HCT116 (cell line): ENCODE measurements at regions not wholly inside any gene's neighbourhood (a gene's known extent, or its start where the extent isn't known, plus 50 kb on each side); places are given as distances from the start of the nearest gene placed in this dataset.

Experiments used
- ATAC-seq: fragments of 200-7000 bp; cut with Tn5 transposase; 2 replicates; pipeline ENCODE4 v1.9.1; 2020; ENCODE audit warnings: mild to moderate bottlenecking, moderate library complexity
- BruUV-seq: library from RNA; stranded (reverse); fragments of 400-500 nt; replicated peaks from 2 replicates; lab custom pipeline; 2021; lab: Mats Ljungman, UMichigan
- CTCF ChIA-PET: fragments of 300-600 bp; sonication (Branson Sonifier 250); formaldehyde crosslinking; loops from one replicate; lab custom pipeline; 2021; ENCODE audit warnings: antibody characterized with exemption; lab: Charles Lee
- POLR2A ChIA-PET: fragments of 300-600, 350-600 bp; sonication (Branson Sonifier 250); formaldehyde crosslinking; loops from one replicate; lab custom pipeline; 2021; ENCODE audit warnings: antibody characterized with exemption; lab: Charles Lee
- RAD21 ChIA-PET, 2 experiments: fragments of 300-600 bp; sonication (Branson Sonifier 250); formaldehyde crosslinking; loops; one replicate each; lab custom pipeline; 2023; ENCODE audit warnings: low total read pairs in 2 of 2; ENCODE audit not compliant: uncharacterized antibody in 2 of 2, unreplicated experiment in 2 of 2, low non-redundant PET in 1 of 2; lab: Charles Lee
- DNase-seq: peaks from one replicate; pipeline ENCODE4 v3.0.0-alpha.2; 2010; ENCODE audit warnings: low read depth, low spot score
- H2AFZ ChIP-seq: fragments of 200-600 bp; shearing (Covaris generic), sonication (generic); 2 replicates; pipeline ENCODE4 v1.6.1; 2017; ENCODE audit warnings: low read depth, mixed run types, mixed read lengths, antibody characterized with exemption, low read length; ENCODE audit not compliant: poor library complexity, severe bottlenecking
- H3K27ac ChIP-seq: 2 replicates; pipeline ENCODE4 v1.5.1; 2012; ENCODE audit warnings: low read depth, low read length
- H3K27me3 ChIP-seq: fragments of 200-600 bp; sonication (generic); 2 replicates; pipeline ENCODE4 v1.6.1; 2016; ENCODE audit warnings: mixed run types, low read length, mixed read lengths; ENCODE audit not compliant: insufficient read depth
- H3K36me3 ChIP-seq, 2 experiments: fragments of 200-500 bp in 1 of 2; fragments of 200-600 bp in 1 of 2; sonication (Bioruptor generic) in 1 of 2; sonication (generic) in 1 of 2; 2 replicates each; pipeline versions ENCODE4 v1.5.1 to v1.6.1; 2014 to 2016; ENCODE audit warnings: low read length in 2 of 2, inconsistent platforms in 1 of 2, mixed read lengths in 1 of 2, mixed run types in 1 of 2; ENCODE audit not compliant: insufficient read depth in 2 of 2, control insufficient read depth in 1 of 2
- H3K4me1 ChIP-seq, 2 experiments: fragments of 200-600 bp in 1 of 2; sonication (generic) in 1 of 2; 2 replicates each; pipeline versions ENCODE4 v1.5.1 to v1.6.1; 2012 to 2017; ENCODE audit warnings: low read length in 2 of 2, inconsistent platforms in 1 of 2, mild to moderate bottlenecking in 1 of 2, mixed read lengths in 1 of 2, mixed run types in 1 of 2, moderate library complexity in 1 of 2; ENCODE audit not compliant: insufficient read depth in 2 of 2, control insufficient read depth in 1 of 2
- H3K4me2 ChIP-seq: fragments of 200-600 bp; sonication (generic); 2 replicates; pipeline ENCODE4 v1.6.1; 2017; ENCODE audit warnings: mixed run types, low read length, mixed read lengths
- H3K4me3 ChIP-seq, 2 experiments: fragments of 200-600 bp in 1 of 2; sonication (generic) in 1 of 2; replicated peaks in 1 of 2; 2 replicates each; pipeline ENCODE4 v1.5.1; 2011 to 2016; ENCODE audit warnings: low read length in 2 of 2, control low read depth in 1 of 2, low read depth in 1 of 2, mild to moderate bottlenecking in 1 of 2, mixed read lengths in 1 of 2, mixed run types in 1 of 2
- H3K79me2 ChIP-seq: fragments of 200-600 bp; sonication (generic); 2 replicates; pipeline ENCODE4 v1.6.1; 2017; ENCODE audit warnings: mild to moderate bottlenecking, mixed run types, low read length, moderate library complexity, mixed read lengths; ENCODE audit not compliant: insufficient read depth
- H3K9ac ChIP-seq: fragments of 200-600 bp; sonication (generic); 2 replicates; pipeline ENCODE4 v1.6.1; 2016; ENCODE audit warnings: low read length, mixed read lengths
- H3K9me2 ChIP-seq: fragments of 200-600 bp; sonication (generic), shearing (Covaris generic); 2 replicates; pipeline ENCODE4 v1.6.1; 2017; ENCODE audit warnings: mixed run types, mild to moderate bottlenecking, moderate library complexity; ENCODE audit not compliant: insufficient read depth
- H3K9me3 ChIP-seq, 2 experiments: fragments of 200-500 bp in 1 of 2; fragments of 200-600 bp in 1 of 2; sonication (Bioruptor generic) in 1 of 2; sonication (generic) in 1 of 2; 2 replicates each; pipeline ENCODE4 v1.6.1; 2014 to 2017; ENCODE audit warnings: low read length in 2 of 2, mixed read lengths in 2 of 2, inconsistent platforms in 1 of 2, low read depth in 1 of 2, mild to moderate bottlenecking in 1 of 2, mixed run types in 1 of 2, moderate library complexity in 1 of 2; ENCODE audit not compliant: control insufficient read depth in 1 of 2, insufficient read depth in 1 of 2
- H4K20me1 ChIP-seq: fragments of 200-600 bp; sonication (generic), shearing (Covaris generic); 2 replicates; pipeline ENCODE4 v1.6.1; 2017; ENCODE audit warnings: mixed run types, mild to moderate bottlenecking, moderate library complexity; ENCODE audit not compliant: insufficient read depth
- CBX3 ChIP-seq: IDR thresholded peaks from 2 replicates; pipeline ENCODE4 v1.6.1; 2012; ENCODE audit warnings: low read depth
- CEBPB ChIP-seq: IDR thresholded peaks from 2 replicates; pipeline ENCODE4 v1.6.1; 2012; ENCODE audit warnings: low read depth
- EGR1 ChIP-seq: IDR thresholded peaks from 2 replicates; pipeline ENCODE4 v1.6.1; 2012; ENCODE audit warnings: low read depth
- ELF1 ChIP-seq: IDR thresholded peaks from 2 replicates; pipeline ENCODE4 v1.6.1; 2012; ENCODE audit warnings: low read depth, borderline replicate concordance
- EZH2phosphoT487 ChIP-seq: fragments of 200-600 bp; IDR thresholded peaks from 2 replicates; pipeline ENCODE4 v1.6.1; 2018; ENCODE audit warnings: antibody characterized with exemption, borderline replicate concordance
- FOSL1 ChIP-seq: IDR thresholded peaks from 2 replicates; pipeline ENCODE4 v1.6.1; 2012; ENCODE audit warnings: low read depth
- JUND ChIP-seq: IDR thresholded peaks from 2 replicates; pipeline ENCODE4 v1.6.1; 2012
- POLR2A ChIP-seq: IDR thresholded peaks from 2 replicates; pipeline ENCODE4 v1.7.0; 2011; ENCODE audit warnings: borderline replicate concordance; ENCODE audit not compliant: insufficient read depth, insufficient read length; ENCODE audit errors: extremely low read depth
- RAD21 ChIP-seq: IDR thresholded peaks from 2 replicates; pipeline ENCODE4 v1.6.1; 2012; ENCODE audit warnings: low read depth, mild to moderate bottlenecking
- SIN3A ChIP-seq: IDR thresholded peaks from 2 replicates; pipeline ENCODE4 v1.6.1; 2012; ENCODE audit warnings: low read depth
- SP1 ChIP-seq: IDR thresholded peaks from 2 replicates; pipeline ENCODE4 v1.6.1; 2012; ENCODE audit warnings: low read depth
- SRF ChIP-seq: IDR thresholded peaks from 2 replicates; pipeline ENCODE4 v1.6.1; 2012; ENCODE audit warnings: low read depth
- TCF7L2 ChIP-seq: IDR thresholded peaks from 2 replicates; pipeline ENCODE4 v1.7.0; 2011; ENCODE audit warnings: borderline replicate concordance, inconsistent platforms; ENCODE audit not compliant: insufficient read depth, insufficient read length; ENCODE audit errors: extremely low read depth
- ZFX ChIP-seq: fragments of 450-650 bp; IDR thresholded peaks from 2 replicates; pipeline ENCODE4 v1.6.1; 2017
- ZNF274 ChIP-seq: fragments of 200-500 bp; sonication (Bioruptor generic); IDR thresholded peaks from 2 replicates; pipeline ENCODE4 v1.6.1; 2014; ENCODE audit warnings: mild to moderate bottlenecking, low read depth, low read length, inconsistent platforms
- intact Hi-C: fragments of 100-400 bp; cut with micrococcal nuclease; formaldehyde crosslinking; loops from 2 replicates; pipeline ENCODE4 v1.10.0; 2022
- TF ChIP-seq, protein P1 (sequence below): IDR thresholded peaks from 2 replicates; pipeline ENCODE4 v1.6.1; 2012
- TF ChIP-seq, protein P2 (sequence below), 3 experiments: fragments of 200-600 bp in 1 of 3; sonication (generic) in 1 of 3; IDR thresholded peaks in 2 of 3; conservative IDR thresholded peaks in 1 of 3; 2 replicates each; pipeline ENCODE4 v1.5.1; 2012 to 2017; ENCODE audit warnings: low read depth in 2 of 3, low read length in 2 of 3, antibody characterized with exemption in 1 of 3, borderline replicate concordance in 1 of 3, control low read depth in 1 of 3, mild to moderate bottlenecking in 1 of 3, mixed read lengths in 1 of 3, mixed run types in 1 of 3, moderate library complexity in 1 of 3; ENCODE audit not compliant: insufficient read depth in 1 of 3
- TF ChIP-seq, protein P3 (sequence below): IDR thresholded peaks from 2 replicates; pipeline ENCODE4 v1.6.1; 2012; ENCODE audit warnings: low read depth
- TF ChIP-seq, protein P4 (sequence below): IDR thresholded peaks from 2 replicates; pipeline ENCODE4 v1.6.1; 2011; ENCODE audit warnings: mild to moderate bottlenecking, low read length, moderate library complexity; ENCODE audit not compliant: insufficient replicate concordance; ENCODE audit errors: extremely low read depth

DNA sequence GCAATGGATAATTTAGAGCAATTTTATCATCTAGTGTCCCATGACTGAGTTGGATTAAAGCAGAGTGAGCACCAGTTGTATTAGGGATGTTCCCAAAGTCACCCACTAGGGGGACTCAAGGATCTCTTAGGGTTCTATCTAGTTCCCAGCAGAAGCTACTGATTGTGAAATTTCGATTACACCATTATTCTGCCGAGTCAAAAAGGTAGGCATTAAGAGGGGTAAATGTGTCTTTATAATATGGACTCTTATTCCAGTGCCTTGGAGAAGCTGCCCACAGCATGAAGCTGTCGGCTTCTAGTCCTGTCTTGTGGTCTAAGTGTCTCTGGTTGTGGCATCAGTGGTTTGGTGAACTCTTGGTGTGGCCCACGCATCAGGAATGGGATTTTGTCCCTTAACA, 53.3 kb downstream of the RGS12 start:
- no peaks in the 10 kb centered on the region for H3K9me3 ChIP-seq
- no peak overlapping the region for H3K27ac ChIP-seq
- H3K4me2 ChIP-seq: no peak overlapping the region
- CTCF ChIA-PET: interaction anchor here (0.9 to 1.7 kb wide), 10 partner anchors 8 to 534 kb away, joined by 3 to 19 read pairs (median 4); partner anchors contain the start of gene HGFAC
- intact Hi-C loops: loop anchor here (1.0 to 10.0 kb wide), 3 partner anchors 97 to 539 kb away; no protein-coding TSS in a partner anchor
- no peaks in the 10 kb centered on the region for H3K27me3 ChIP-seq
- no peak overlapping the region for H3K9ac ChIP-seq
- H3K36me3 ChIP-seq: no peaks in the 10 kb centered on the region
- H3K79me2 ChIP-seq: no peaks in the 10 kb centered on the region
- ATAC-seq (peak; percentile 96), DNase-seq (peak; percentile 47)
- TF ChIP-seq, protein P1, sequence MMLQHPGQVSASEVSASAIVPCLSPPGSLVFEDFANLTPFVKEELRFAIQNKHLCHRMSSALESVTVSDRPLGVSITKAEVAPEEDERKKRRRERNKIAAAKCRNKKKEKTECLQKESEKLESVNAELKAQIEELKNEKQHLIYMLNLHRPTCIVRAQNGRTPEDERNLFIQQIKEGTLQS: no peak
- TF ChIP-seq ZNF274 (no peak), SP1 (no peak), RAD21 (peak; percentile 82), ELF1 (no peak), CBX3 (no peak), TCF7L2 (no peak), SRF (no peak), SIN3A (no peak), EZH2phosphoT487 (no peak), ZFX (no peak), POLR2A (no peak), CEBPB (peak; percentile 75), FOSL1 (no peak), JUND (no peak), EGR1 (no peak)
- TF ChIP-seq, protein P2, sequence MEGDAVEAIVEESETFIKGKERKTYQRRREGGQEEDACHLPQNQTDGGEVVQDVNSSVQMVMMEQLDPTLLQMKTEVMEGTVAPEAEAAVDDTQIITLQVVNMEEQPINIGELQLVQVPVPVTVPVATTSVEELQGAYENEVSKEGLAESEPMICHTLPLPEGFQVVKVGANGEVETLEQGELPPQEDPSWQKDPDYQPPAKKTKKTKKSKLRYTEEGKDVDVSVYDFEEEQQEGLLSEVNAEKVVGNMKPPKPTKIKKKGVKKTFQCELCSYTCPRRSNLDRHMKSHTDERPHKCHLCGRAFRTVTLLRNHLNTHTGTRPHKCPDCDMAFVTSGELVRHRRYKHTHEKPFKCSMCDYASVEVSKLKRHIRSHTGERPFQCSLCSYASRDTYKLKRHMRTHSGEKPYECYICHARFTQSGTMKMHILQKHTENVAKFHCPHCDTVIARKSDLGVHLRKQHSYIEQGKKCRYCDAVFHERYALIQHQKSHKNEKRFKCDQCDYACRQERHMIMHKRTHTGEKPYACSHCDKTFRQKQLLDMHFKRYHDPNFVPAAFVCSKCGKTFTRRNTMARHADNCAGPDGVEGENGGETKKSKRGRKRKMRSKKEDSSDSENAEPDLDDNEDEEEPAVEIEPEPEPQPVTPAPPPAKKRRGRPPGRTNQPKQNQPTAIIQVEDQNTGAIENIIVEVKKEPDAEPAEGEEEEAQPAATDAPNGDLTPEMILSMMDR (IDR thresholded peaks at IDR 0.05 in 2 of 3, conservative IDR thresholded peaks at IDR 0.05 in 1 of 3; ENCODE audit: borderline replicate concordance in 1 of 3, insufficient read depth in 1 of 3, low read depth in 2 of 3, low read length in 2 of 3): peak; percentile 76 to 90 (median 80)
- TF ChIP-seq, protein P3, sequence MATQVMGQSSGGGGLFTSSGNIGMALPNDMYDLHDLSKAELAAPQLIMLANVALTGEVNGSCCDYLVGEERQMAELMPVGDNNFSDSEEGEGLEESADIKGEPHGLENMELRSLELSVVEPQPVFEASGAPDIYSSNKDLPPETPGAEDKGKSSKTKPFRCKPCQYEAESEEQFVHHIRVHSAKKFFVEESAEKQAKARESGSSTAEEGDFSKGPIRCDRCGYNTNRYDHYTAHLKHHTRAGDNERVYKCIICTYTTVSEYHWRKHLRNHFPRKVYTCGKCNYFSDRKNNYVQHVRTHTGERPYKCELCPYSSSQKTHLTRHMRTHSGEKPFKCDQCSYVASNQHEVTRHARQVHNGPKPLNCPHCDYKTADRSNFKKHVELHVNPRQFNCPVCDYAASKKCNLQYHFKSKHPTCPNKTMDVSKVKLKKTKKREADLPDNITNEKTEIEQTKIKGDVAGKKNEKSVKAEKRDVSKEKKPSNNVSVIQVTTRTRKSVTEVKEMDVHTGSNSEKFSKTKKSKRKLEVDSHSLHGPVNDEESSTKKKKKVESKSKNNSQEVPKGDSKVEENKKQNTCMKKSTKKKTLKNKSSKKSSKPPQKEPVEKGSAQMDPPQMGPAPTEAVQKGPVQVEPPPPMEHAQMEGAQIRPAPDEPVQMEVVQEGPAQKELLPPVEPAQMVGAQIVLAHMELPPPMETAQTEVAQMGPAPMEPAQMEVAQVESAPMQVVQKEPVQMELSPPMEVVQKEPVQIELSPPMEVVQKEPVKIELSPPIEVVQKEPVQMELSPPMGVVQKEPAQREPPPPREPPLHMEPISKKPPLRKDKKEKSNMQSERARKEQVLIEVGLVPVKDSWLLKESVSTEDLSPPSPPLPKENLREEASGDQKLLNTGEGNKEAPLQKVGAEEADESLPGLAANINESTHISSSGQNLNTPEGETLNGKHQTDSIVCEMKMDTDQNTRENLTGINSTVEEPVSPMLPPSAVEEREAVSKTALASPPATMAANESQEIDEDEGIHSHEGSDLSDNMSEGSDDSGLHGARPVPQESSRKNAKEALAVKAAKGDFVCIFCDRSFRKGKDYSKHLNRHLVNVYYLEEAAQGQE: no peak
- TF ChIP-seq, protein P4, sequence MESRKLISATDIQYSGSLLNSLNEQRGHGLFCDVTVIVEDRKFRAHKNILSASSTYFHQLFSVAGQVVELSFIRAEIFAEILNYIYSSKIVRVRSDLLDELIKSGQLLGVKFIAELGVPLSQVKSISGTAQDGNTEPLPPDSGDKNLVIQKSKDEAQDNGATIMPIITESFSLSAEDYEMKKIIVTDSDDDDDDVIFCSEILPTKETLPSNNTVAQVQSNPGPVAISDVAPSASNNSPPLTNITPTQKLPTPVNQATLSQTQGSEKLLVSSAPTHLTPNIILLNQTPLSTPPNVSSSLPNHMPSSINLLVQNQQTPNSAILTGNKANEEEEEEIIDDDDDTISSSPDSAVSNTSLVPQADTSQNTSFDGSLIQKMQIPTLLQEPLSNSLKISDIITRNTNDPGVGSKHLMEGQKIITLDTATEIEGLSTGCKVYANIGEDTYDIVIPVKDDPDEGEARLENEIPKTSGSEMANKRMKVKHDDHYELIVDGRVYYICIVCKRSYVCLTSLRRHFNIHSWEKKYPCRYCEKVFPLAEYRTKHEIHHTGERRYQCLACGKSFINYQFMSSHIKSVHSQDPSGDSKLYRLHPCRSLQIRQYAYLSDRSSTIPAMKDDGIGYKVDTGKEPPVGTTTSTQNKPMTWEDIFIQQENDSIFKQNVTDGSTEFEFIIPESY: no peak
- POLR2A ChIA-PET: no interaction called here
- H3K9me2 ChIP-seq: no peaks in the 10 kb centered on the region
- no peak overlapping the region for H3K4me3 ChIP-seq
- no peak overlapping the region for H2AFZ ChIP-seq
- no TSS peak for BruUV-seq
- H4K20me1 ChIP-seq: no peaks in the 10 kb centered on the region
- RAD21 ChIA-PET: interaction anchor here in 1 of 2 experiments (1.1 to 1.3 kb wide), 2 partner anchors 90 to 135 kb away, joined by 3 to 4 read pairs; no protein-coding TSS in a partner anchor
- H3K4me1 ChIP-seq: no peaks in the 10 kb centered on the region
